ENCODE measurements at regions not wholly inside any gene's neighbourhood (a gene's known extent, or its start where the extent isn't known, plus 50 kb on each side); places are given as distances from the start of the nearest gene placed in this dataset.

- Histone ChIP-seq H3K4me3 (ENCODE audit: insufficient read depth, low read length, poor library complexity, severe bottlenecking) (no peak overlapping the region), H3K4me2 (ENCODE audit: low read depth, low read length, poor library complexity, severe bottlenecking) (no peak overlapping the region), H3K9me3 (ENCODE audit: insufficient read depth, low read length) (no peaks in the 10 kb centered on the region), H3K9ac (ENCODE audit: low read length) (no peak overlapping the region), H3K27me3 (ENCODE audit: low read length) (0 out of 2 replicates have a peak, but pooled peaks cover 4% of the 10 kb centered on the region), H3K9me2 (replicated peaks; ENCODE audit: insufficient read depth, low read length) (no peaks in the 10 kb centered on the region), H2AFZ (ENCODE audit: low read depth, low read length, severe bottlenecking) (no peak overlapping the region), H3K79me2 (ENCODE audit: insufficient read depth, low read length) (no peaks in the 10 kb centered on the region), H3K27ac (ENCODE audit: low read depth, low read length) (no peak overlapping the region), H4K20me1 (ENCODE audit: low read depth, low read length) (no peaks in the 10 kb centered on the region), H3F3A (ENCODE audit: insufficient read depth) (no peaks in the 10 kb centered on the region), H3K36me3 (ENCODE audit: low read length) (no peaks in the 10 kb centered on the region)
- TF ChIP-seq EZH2phosphoT487 (conservative IDR thresholded peaks at IDR 0.05; ENCODE audit: low read length) (no peak), CTCF (IDR thresholded peaks at IDR 0.05; ENCODE audit: insufficient read depth, low read length, poor library complexity, severe bottlenecking) (no peak)
These were observed 307.9 kb upstream of the SMARCA2 start for GRCh38 chr9:1707291-1707690.

DNA sequence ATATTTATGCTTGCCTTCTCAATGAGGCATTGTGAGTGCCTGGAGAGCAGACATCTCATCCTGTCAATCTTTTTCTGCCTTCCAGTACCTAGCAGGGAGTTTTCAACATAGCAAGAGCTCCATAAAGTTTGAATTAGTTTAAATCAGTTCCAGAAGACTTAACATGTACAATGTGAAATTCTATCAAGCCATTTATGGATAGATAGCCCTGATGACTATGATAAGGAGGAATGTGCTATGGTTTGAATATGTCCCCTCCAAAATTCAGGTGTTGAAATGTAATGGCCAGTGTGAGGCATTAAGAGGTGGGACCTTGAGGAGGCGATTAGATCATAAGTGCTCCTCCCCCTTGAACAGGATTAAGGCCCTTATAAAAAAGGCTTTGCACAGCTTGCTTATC lies 306.9 kb upstream of the SMARCA2 start:
- Histone ChIP-seq H3K9me3 (ENCODE audit: insufficient read depth, low read length) (no peaks in the 10 kb centered on the region), H3K36me3 (ENCODE audit: low read length) (no peaks in the 10 kb centered on the region), H3K4me2 (ENCODE audit: low read depth, low read length, poor library complexity, severe bottlenecking) (no peak overlapping the region), H2AFZ (ENCODE audit: low read depth, low read length, severe bottlenecking) (no peak overlapping the region), H3K79me2 (ENCODE audit: insufficient read depth, low read length) (no peaks in the 10 kb centered on the region), H3K9ac (ENCODE audit: low read length) (no peak overlapping the region), H3K27ac (ENCODE audit: low read depth, low read length) (no peak overlapping the region), H3K27me3 (ENCODE audit: low read length) (no peaks in the 10 kb centered on the region), H3K4me3 (ENCODE audit: insufficient read depth, low read length, poor library complexity, severe bottlenecking) (no peak overlapping the region), H4K20me1 (ENCODE audit: low read depth, low read length) (no peaks in the 10 kb centered on the region), H3K9me2 (replicated peaks; ENCODE audit: insufficient read depth, low read length) (no peaks in the 10 kb centered on the region), H3F3A (ENCODE audit: insufficient read depth) (no peaks in the 10 kb centered on the region)
- TF ChIP-seq CTCF (IDR thresholded peaks at IDR 0.05; ENCODE audit: insufficient read depth, low read length, poor library complexity, severe bottlenecking), result no peak
- no peak for TF ChIP-seq EZH2phosphoT487 (conservative IDR thresholded peaks at IDR 0.05; ENCODE audit: low read length)

DNA sequence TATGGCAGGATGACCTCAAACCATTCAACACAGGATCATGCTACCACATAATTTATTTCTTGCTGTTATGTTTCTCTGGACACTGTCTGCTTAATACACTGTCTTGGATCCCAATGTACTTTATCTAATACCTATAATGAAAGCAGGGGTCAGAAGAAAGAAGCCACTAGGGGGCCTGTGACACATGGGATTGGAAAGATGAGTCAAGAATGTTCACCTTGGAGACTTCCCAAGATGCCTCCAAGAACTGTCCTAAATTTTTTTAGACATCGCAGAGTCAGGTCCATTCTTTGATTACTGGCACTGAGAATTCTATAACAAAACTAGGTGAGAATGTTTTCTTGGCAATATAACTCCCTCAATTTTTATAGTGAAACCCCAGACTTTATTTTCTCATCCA lies 305.8 kb upstream of the SMARCA2 start:
- Histone ChIP-seq H3F3A (ENCODE audit: insufficient read depth) (no peaks in the 10 kb centered on the region), H3K9me2 (replicated peaks; ENCODE audit: insufficient read depth, low read length) (no peaks in the 10 kb centered on the region), H3K36me3 (ENCODE audit: low read length) (no peaks in the 10 kb centered on the region), H3K4me3 (ENCODE audit: insufficient read depth, low read length, poor library complexity, severe bottlenecking) (no peak overlapping the region), H3K79me2 (ENCODE audit: insufficient read depth, low read length) (no peaks in the 10 kb centered on the region), H3K9ac (ENCODE audit: low read length) (no peak overlapping the region), H3K27me3 (ENCODE audit: low read length) (no peaks in the 10 kb centered on the region), H3K9me3 (ENCODE audit: insufficient read depth, low read length) (no peaks in the 10 kb centered on the region), H3K4me2 (ENCODE audit: low read depth, low read length, poor library complexity, severe bottlenecking) (no peak overlapping the region), H4K20me1 (ENCODE audit: low read depth, low read length) (no peaks in the 10 kb centered on the region), H2AFZ (ENCODE audit: low read depth, low read length, severe bottlenecking) (no peak overlapping the region), H3K27ac (ENCODE audit: low read depth, low read length) (no peak overlapping the region)
- TF ChIP-seq EZH2phosphoT487 (conservative IDR thresholded peaks at IDR 0.05; ENCODE audit: low read length) (no peak), CTCF (IDR thresholded peaks at IDR 0.05; ENCODE audit: insufficient read depth, low read length, poor library complexity, severe bottlenecking) (peak; percentile 36)
